HG03025 (cell line): ENCODE measurements at regions not wholly inside any gene's neighbourhood (a gene's known extent, or its start where the extent isn't known, plus 50 kb on each side); places are given as distances from the start of the nearest gene placed in this dataset.
"Not testable (repeated sequence)": the region's sequence is repeated elsewhere in the genome, so short reads cannot be mapped to it uniquely, and the experiment has no call there.

Source experiments
- ATAC-seq: cut with Tn5 transposase; IDR thresholded peaks from one replicate; pipeline ENCODE4 v1.9.1; 2021; ENCODE audit warnings: mild to moderate bottlenecking, moderate library complexity; ENCODE audit not compliant: unreplicated experiment, low FRiP score

DNA sequence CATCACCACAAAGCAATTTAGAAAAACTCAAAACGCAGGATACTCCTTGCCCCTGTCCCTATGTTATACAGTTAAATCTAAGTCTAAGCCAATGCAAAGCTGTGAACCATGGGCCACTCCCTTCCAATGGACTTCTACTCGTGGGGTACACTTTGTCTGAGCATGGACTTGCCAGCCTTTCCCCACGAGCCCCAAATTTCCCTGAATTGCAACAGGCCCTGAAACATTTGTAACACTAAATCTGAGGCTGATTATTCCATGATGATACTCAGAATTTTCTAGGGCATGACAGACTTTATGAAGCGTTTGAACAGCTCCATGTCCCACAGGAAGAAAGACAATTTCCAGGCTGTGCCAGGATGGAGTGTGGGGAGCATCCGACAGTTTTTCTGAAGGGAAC is 189.6 kb downstream of the TXNL1 start:
- ATAC-seq = no peak

DNA sequence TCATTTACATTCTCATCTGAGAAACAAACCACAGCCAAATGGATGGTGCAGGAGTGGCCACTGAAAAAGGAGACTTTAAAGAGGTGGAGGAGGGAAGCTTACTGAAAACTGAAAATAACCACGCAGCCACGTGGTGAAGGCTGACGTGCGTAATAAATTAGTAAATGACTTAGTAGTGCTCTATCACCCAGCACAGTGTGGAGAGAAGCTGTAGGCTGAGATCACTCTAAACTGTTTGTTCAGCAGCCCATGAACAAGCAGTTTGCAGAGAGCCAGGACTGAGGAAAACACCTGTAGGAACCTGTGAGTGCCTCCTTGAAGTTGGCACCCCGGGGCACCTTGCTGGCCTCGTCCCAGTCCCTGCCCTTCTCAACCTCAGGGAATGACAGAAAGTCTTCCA is 193.0 kb downstream of the TXNL1 start:
- no peak for ATAC-seq

DNA sequence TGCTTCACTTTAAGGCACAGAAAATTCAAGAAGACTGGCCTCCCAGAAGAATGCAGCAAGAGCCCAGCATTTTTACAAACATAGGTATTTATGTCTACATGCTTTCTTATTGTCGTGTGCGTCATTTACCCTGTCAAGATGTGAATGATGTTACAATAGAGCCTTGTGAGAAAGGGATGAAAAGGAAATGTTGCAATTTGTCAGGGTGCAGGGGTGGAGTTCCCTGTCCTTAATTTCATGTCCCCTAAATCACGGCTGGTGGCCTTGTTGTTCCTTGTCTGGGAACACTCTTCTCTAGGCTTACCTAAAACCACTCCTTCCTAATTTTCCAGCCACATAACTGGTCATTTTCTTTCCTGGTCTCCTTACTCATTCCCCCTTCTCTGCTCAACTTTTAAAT is 194.2 kb downstream of the TXNL1 start:
- no peak for ATAC-seq

DNA sequence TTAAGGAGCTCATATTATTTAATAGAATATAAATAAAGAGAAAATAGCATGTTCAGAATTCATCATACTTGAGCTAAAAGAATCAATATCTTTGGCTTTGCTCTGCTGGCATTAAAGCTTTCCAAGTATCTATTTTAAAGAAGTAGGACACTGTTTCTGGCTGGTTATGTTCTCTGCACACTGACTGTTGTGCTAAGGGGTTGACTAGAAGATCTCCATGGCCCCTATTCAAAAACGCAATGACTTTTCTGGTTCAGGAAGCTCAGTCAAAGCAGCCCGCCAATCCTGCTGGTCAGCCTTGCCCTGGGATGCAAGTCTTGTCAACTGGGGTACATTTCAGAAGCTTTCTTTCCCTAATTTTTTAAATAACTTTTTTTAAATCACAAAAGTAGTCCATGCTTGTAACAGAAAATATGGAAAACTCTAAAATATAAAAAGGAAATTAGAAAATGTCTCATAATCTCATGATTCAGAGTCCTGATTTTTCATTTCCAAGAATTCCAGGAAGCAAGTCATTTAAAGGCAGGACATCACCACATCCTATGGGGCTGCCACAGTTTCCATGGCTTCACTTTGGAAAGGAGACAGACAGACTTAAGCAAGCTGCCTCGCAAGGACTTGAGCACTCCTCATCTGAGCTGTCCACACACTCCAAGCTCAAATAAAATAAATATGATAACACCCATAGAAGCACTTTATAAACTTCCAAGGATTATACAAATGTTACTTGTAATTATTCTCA is 195.1 kb downstream of the TXNL1 start:
- no peak for ATAC-seq

DNA sequence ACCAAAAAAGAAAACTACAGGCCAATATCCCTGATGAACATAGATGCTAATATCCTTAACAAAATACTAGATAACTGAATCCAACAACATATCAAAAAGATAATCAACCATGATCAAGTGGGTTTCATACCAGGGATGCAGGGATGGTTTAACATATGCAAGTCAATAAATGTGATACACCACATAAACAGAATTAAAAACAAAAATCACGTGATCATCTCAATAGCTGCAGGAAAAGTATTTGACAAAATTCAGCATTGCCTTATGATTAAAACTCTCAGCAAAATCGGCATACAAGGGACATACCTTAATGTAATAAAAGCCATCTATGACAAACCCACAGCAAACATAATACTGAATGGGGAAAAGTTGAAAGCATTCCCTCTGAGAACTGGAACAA is 199.9 kb downstream of the TXNL1 start:
- not testable (repeated sequence) for ATAC-seq

DNA sequence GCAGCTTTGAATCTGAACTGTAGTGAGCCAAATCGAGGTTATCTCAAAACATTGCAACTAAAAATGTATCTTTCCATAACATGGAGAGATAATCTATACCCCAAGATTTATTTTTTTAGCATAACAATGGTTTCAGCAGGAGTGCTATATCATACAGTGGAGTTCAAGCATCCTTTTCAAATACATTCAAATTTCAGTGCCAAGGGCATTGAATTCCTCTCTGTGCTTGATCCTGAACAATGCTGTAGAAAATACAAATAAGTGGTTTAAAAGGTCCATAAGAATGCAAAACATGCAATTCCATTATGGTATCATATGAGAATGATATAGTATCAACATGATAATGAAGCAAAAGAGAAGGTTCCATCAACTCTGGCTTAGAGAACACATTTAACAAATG is 201.7 kb downstream of the TXNL1 start:
- ATAC-seq = no peak

DNA sequence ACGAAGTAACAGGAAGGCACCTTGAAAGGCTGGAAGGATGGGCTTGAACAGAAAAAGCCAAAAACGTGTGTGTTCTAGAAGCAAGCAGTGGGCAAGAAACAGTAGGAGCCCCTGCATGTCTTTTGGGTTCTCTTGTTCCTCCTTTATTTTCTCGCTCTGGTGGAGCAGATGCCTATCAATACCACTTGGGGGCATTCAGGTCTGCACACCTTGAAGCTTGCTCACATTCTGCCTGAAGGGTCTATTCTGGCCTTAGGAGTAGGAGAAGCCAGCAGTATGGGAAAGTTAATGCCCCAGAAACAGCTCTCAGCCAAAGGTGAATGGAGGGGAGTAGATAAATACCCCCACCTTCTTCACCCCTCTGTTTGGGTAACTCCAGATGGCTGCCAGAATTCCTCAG is 204.5 kb downstream of the TXNL1 start:
- ATAC-seq = no peak

DNA sequence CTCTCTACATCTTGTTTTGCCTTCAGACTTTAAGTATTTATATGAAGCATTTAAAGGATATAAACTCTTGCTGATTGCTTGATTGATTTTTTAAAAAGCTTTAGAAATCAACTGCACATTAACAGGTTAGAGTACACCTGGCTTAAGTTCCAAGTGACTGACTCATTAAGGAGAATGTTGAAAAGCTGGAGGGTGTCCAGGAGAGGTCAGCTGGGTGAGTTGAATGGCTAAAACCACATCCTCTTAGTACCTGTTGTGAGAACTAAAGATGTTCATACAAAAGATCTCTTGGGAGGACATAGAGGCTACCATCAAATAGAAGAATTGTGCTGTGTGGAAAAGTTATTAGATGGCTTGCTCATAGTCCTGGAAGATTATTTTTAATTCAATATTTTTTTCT is 206.8 kb downstream of the TXNL1 start:
- ATAC-seq = no peak

DNA sequence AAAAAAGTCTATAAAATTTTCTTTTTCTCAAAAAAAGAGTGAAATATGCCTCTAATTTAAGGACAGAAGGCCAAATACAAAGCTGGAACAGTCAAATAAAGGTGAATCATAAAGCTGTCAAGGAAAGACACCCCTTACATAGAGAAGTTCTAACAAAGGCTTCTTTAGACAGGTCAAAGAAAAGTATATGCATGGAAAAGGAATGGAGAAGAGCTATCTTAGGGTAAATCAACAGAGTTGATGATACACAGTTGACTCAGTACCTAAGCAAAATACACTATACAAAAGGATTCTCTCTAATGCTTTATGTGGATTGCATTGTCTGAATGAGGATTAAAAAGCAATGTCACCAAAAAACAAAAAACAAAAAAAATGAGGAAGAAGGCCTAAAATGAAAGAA is 214.8 kb downstream of the TXNL1 start:
- ATAC-seq = no peak

DNA sequence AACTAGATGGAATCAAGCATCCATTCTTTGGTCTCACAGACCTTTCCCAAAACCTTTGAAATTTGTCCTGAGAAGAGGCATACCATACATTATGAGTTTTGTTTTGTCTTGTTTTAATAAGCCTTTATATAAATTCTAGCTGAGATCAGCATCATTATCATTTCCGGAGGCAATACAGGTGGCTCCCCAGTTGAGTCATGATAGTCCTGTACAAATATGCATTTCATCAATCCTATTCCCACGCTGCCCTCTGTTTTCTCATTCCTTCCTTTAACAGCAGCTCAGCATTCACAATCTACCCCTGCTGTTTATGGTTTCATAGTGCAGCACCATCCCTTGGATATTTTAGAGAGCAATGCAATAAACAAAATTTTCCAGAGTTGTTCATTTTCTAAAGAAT is 216.7 kb downstream of the TXNL1 start:
- no peak for ATAC-seq

DNA sequence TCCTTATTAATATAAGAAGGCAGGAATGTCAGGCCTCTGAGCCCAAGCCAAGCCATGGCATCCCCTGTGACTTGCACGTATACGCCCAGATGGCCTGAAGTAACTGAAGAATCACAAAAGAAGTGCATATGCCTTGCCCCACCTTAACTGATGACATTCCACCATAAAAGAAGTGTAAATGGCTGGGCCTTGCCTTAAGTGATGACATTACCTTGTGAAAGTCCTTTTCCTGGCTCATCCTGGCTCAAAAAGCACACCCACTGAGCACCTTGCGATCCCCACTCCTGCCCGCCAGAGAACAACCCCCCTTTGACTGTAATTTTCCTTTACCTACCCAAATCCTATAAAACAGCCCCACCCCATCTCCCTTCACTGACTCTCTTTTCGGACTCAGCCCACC is 217.5 kb downstream of the TXNL1 start:
- not testable (repeated sequence) for ATAC-seq

DNA sequence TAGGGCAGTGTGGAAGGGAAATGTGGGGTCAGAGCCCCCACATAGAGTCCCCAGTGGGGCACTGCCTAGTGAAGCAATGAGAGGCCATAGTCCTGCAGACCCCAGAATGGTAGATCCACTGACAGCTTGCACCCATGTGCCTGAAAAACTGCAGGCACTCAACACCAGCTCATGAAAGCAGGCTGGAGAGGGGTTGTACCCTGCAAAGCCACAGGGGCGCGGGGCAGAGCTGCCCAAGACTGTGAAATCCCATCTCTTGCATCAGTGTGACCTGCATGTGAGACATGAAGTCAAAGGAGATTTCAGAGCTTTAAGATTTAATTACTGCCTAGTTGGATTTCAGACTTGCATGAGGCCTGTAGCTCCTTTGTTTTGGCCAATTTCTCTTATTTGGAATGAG is 224.0 kb downstream of the TXNL1 start:
- no peak for ATAC-seq

DNA sequence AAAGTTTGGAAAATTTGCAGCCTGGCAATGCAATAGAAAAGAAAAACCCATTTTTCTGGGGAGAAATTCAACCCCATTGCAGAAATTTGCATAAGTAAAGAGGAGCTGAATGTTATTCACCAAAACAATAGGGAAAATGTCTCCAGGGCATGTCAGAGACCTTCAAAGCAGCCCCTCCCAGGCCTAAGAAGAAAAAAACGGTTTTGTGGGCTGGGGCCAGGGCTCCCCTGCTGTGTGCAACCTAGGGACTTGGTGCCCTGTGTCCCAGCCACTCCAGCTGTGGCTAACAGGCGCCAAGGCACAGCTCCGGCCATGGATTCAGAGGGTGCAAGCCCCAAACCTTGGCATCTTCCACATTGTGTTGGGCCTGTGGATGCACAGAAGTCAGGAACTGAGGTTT is 224.5 kb downstream of the TXNL1 start:
- no peak for ATAC-seq

DNA sequence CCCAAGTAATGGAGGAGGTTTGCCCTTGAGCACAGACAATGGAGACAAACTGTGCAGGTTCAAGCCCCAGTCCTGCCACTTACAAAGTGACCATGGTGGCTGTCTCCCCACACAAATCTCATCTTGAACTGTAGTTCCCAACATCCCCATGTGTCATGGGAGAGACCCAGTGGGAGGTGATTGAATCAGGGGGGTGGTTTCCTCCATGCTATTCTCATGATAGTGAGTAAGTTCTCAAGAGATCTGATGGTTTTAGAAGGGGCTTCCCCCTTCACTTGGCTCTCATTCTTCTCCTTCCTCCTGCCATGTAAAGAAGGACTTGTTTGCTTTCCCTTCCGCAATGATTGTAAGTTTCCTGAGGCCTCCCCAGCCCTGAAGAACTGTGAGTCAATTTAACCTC is 225.4 kb downstream of the TXNL1 start:
- ATAC-seq = no peak

DNA sequence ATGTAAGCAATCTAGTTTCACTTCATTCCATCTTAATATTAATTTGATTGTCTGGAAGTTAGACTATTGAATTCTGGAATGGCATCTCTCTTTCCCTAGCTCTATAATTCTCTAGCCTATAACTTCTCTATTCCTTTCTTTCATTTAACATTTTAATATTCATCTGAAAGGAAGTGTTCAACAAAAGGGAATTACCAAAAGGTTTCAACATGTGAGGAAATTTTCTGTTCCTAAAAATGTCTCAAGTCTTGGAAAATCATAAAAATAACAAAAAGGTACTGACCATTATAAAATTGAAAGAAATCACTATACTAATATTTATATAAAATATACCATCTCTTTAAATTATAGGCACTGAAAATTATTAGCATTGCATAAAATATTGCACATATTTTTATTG is 228.7 kb downstream of the TXNL1 start:
- no peak for ATAC-seq

DNA sequence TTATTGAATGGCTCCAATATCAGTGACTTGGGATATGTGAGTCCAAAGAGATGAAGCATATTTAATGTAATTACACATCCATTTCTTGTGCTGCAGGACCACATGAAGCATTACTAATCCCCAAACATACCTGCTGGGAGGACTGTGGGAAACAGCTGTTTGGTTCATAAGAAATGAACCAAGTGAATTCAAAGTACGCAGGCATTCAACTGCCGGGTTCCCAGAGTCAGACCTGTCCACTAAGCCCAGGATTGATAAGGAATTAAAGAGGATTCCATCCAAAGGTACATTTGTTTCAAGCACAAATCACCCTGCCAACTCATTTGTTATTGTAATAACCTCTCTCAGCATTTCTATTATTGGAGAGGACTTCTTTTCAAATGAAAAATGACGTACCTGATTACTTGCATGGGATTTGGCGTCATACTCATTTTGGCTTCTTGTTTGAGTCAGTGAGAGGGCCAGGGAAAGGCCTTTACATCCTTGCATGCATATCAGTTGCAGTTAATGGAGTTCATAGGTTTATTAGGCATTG is 230.7 kb downstream of the TXNL1 start:
- ATAC-seq = no peak

DNA sequence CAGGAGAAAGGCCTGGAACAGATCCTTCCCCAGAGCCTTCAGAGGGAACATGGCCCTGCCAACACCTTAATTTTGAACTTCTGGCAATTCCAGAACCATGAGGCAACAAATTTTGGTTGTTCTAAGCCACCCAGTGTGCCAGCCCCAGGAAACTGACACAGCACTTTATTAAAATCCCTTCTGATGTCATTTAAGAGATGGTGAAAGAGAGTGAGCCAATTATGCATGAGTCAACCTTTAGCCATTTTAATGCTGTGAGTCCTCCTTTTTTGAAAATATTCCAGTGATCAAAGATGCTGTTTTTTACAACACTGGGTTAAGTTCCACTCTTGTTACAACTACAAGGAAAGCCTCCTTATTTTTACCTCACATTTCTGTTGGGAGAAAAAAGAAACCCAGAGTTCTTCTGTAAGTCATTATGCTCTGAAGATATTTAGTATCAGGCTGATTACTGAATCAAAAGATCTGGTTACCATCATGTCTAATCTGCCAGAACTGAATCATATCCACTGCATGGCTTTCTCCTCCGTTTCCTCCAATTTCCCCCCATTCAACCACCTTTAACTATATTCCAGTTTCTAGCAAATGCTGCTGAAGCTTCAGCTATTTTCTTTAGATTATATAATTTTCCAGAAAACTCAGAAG is 235.4 kb downstream of the TXNL1 start:
- ATAC-seq = no peak

DNA sequence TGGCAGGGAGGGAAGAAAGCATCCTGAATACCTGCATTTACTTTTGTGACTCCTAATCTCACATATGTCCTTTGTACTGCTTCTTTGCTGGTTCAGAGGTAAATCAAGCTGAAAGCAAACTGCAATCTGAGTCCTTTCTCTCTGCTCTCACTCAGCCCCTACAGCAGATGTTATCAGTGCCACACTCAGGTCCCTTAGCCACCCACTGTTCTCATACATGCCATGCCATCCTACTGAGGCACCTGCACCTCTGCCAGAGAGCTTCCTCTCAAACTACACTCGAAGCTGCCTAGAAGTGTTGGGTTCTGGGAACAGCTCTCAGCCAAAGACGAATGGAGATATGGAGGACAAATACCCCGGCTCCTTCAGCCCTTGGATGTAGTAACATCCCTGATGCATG is 244.5 kb downstream of the TXNL1 start:
- ATAC-seq = no peak

DNA sequence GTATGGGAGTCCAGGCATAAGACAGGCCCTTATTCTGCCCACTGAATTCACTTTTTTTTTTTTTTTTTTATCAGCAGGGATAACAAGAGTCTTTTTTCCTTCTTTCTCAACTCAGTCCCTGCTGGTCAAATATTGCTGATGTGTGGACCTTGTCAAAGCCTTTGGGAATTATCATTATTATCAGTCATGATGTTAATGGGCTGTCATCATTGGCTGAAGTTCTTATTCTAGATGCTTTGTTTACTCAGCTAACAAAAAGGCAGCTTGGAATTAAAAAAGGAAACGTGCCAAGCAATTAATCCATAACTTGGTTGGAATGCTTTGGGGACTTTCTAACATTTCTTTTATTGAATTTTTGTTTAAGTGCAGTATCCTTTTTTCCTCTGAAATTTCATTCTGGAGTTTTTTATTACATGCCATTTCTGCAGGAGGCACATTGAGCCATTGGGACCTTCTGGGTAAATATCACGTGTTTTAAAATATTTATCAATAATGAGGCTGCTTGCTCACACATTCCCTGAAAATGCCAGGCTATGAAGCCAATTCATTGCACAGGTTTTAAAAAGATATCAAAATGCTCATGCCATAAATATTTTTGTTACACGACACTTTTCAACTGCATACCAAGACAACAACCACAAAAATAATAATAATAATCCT is 246.3 kb downstream of the TXNL1 start:
- no peak for ATAC-seq

DNA sequence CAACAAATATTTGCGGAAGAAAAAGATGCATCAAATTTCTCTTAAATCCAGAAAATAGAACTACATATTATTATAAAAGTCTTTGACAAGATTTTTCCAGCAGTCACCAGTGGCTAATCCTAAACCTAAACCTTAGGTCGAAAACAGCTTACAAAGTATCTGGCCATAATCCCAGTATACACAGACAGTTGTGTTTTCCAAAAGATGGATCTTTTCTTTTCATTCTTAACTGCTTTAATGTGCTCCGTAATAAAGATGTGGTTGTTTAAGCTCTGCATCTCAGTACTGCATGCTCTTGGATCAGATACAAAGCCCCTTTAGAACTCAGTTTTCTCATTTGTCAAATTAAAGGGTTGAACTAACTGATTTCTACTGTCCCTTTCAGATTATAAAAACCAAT is 247.8 kb downstream of the TXNL1 start:
- no peak for ATAC-seq

DNA sequence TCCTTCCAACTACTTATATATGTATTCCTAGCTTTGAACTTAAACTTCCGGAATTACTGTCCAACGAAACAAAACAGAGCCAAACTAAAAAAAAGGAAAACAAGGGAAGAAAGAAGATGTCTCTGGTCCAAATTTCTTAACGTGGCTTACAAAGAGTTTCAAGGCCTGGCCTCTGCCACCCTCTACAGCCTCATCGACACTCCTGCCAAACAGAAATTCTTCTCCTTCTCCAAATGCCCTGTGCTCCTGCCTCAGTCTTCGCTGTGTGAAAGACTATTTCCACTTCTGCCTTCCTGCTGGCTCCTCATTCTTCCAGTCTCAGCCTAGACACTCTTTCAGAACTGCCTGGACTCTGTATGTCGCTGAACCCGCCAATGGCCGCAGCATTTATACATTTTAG is 249.2 kb downstream of the TXNL1 start:
- ATAC-seq = no peak

DNA sequence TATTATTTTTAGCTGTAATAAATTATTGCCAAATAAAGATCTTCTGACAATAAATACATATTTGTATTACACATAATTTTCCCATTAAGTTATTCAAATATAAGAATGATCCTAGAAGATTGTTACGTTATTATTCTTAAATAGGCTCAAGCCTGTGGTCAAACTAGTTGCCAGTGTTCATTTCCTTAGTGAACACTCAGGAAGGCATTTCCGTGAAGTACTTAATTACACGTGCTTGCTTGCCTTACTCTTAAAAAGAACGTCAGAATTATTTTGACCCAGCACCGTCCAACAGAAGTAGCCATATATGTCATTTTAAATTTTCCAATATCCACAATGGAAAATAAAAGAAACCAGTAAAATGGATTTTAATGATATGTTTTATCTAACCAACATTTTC is 249.8 kb downstream of the TXNL1 start:
- ATAC-seq = no peak
